Activated naive CD4-positive, alpha-beta T cell treated with anti-CD3 and anti-CD28 coated beads, Interleukin-2, amount 10 ng/mL, durations not matched to agents 7 days and 5 days (primary cell): ENCODE measurements at regions not wholly inside any gene's neighbourhood (a gene's known extent, or its start where the extent isn't known, plus 50 kb on each side); places are given as distances from the start of the nearest gene placed in this dataset.

Experiments
- CTCF ChIA-PET: fragments of 350-600 bp; sonication (Branson Sonifier 250); formaldehyde crosslinking; loops from one replicate; lab custom pipeline; 2021; ENCODE audit warnings: antibody characterized with exemption; lab: Charles Lee
- DNase-seq: peaks from one replicate; pipeline ENCODE4 v3.0.0-alpha.2; 2020
- H3K27ac Mint-ChIP-seq: one replicate; pipeline ENCODE4 v1.8.0; 2021; ENCODE audit warnings: mild to moderate bottlenecking, moderate library complexity, mixed read lengths
- H3K27me3 Mint-ChIP-seq: one replicate; pipeline ENCODE4 v1.8.0; 2021; ENCODE audit warnings: mild to moderate bottlenecking, mixed read lengths
- H3K36me3 Mint-ChIP-seq: one replicate; pipeline ENCODE4 v1.8.0; 2021; ENCODE audit warnings: mixed read lengths
- H3K4me1 Mint-ChIP-seq: one replicate; pipeline ENCODE4 v1.8.0; 2021; ENCODE audit warnings: mixed read lengths
- H3K4me3 Mint-ChIP-seq: one replicate; pipeline ENCODE4 v1.8.0; 2021; ENCODE audit warnings: mild to moderate bottlenecking, moderate library complexity, mixed read lengths
- H3K9me3 Mint-ChIP-seq: one replicate; pipeline ENCODE4 v1.8.0; 2021; ENCODE audit warnings: mixed read lengths

GRCh38 chr22:34966980-34967565 lies 98.9 kb upstream of the ISX start:
- Mint-ChIP-seq H3K9me3 (peaks cover 1% of the 10 kb centered on the region), H3K36me3 (no peaks in the 10 kb centered on the region), H3K4me3 (no peak overlapping the region), H3K27me3 (no peaks in the 10 kb centered on the region), H3K27ac (no peak overlapping the region), H3K4me1 (no peaks in the 10 kb centered on the region)
- CTCF ChIA-PET: no interaction called here
- DNase-seq: no peak

GRCh38 chr22:34969001-34969790 lies 96.8 kb upstream of the ISX start:
- no peak overlapping the region for H3K27ac Mint-ChIP-seq
- peaks cover 1% of the 10 kb centered on the region for H3K9me3 Mint-ChIP-seq
- H3K4me3 Mint-ChIP-seq: no peak overlapping the region
- H3K27me3 Mint-ChIP-seq: no peaks in the 10 kb centered on the region
- CTCF ChIA-PET: no interaction called here
- H3K36me3 Mint-ChIP-seq: no peaks in the 10 kb centered on the region
- no peak for DNase-seq
- no peaks in the 10 kb centered on the region for H3K4me1 Mint-ChIP-seq

GRCh38 chr22:34971456-34971855 lies 94.5 kb upstream of the ISX start:
- CTCF ChIA-PET: interaction anchor here (0.6 kb wide), 1 partner anchor 15 kb away, joined by 3 read pairs; no protein-coding TSS in a partner anchor
- no peaks in the 10 kb centered on the region for H3K36me3 Mint-ChIP-seq
- no peak for DNase-seq
- H3K27ac Mint-ChIP-seq: no peak overlapping the region
- no peaks in the 10 kb centered on the region for H3K4me1 Mint-ChIP-seq
- peaks cover 7% of the 10 kb centered on the region for H3K9me3 Mint-ChIP-seq
- no peaks in the 10 kb centered on the region for H3K27me3 Mint-ChIP-seq
- no peak overlapping the region for H3K4me3 Mint-ChIP-seq

GRCh38 chr22:34972191-34972897 lies 93.6 kb upstream of the ISX start:
- DNase-seq: no peak
- CTCF ChIA-PET: interaction anchor here (0.6 kb wide), 1 partner anchor 14 kb away, joined by 3 read pairs; no protein-coding TSS in a partner anchor
- Mint-ChIP-seq H3K4me3 (no peak overlapping the region), H3K4me1 (no peaks in the 10 kb centered on the region), H3K27ac (no peak overlapping the region), H3K36me3 (no peaks in the 10 kb centered on the region), H3K27me3 (no peaks in the 10 kb centered on the region), H3K9me3 (peaks cover 7% of the 10 kb centered on the region)

- peaks cover 7% of the 10 kb centered on the region for H3K9me3 Mint-ChIP-seq
- H3K36me3 Mint-ChIP-seq: no peaks in the 10 kb centered on the region
- no peaks in the 10 kb centered on the region for H3K4me1 Mint-ChIP-seq
- CTCF ChIA-PET: no interaction called here
- no peak overlapping the region for H3K27ac Mint-ChIP-seq
- H3K4me3 Mint-ChIP-seq: no peak overlapping the region
- H3K27me3 Mint-ChIP-seq: no peaks in the 10 kb centered on the region
- DNase-seq: no peak
Observed at GRCh38 chr22:34973016-34973415, 92.9 kb upstream of the ISX start.

- no peak for DNase-seq
- H3K4me3 Mint-ChIP-seq: no peak overlapping the region
- H3K36me3 Mint-ChIP-seq: no peaks in the 10 kb centered on the region
- H3K27me3 Mint-ChIP-seq: no peaks in the 10 kb centered on the region
- CTCF ChIA-PET: no interaction called here
- peaks cover 7% of the 10 kb centered on the region for H3K9me3 Mint-ChIP-seq
- no peaks in the 10 kb centered on the region for H3K4me1 Mint-ChIP-seq
- H3K27ac Mint-ChIP-seq: no peak overlapping the region
Observed at GRCh38 chr22:34973926-34974325, 92.0 kb upstream of the ISX start.

- no peak for DNase-seq
- H3K4me3 Mint-ChIP-seq: no peak overlapping the region
- CTCF ChIA-PET: no interaction called here
- H3K36me3 Mint-ChIP-seq: no peaks in the 10 kb centered on the region
- peaks cover 6% of the 10 kb centered on the region for H3K9me3 Mint-ChIP-seq
- no peaks in the 10 kb centered on the region for H3K4me1 Mint-ChIP-seq
- H3K27me3 Mint-ChIP-seq: no peaks in the 10 kb centered on the region
- H3K27ac Mint-ChIP-seq: no peak overlapping the region
Observed at GRCh38 chr22:34975721-34976120, 90.2 kb upstream of the ISX start.

GRCh38 chr22:34976474-34976873 lies 89.5 kb upstream of the ISX start:
- no peaks in the 10 kb centered on the region for H3K4me1 Mint-ChIP-seq
- CTCF ChIA-PET: no interaction called here
- H3K9me3 Mint-ChIP-seq: peaks cover 6% of the 10 kb centered on the region
- no peak overlapping the region for H3K4me3 Mint-ChIP-seq
- DNase-seq: no peak
- no peaks in the 10 kb centered on the region for H3K27me3 Mint-ChIP-seq
- H3K27ac Mint-ChIP-seq: no peak overlapping the region
- H3K36me3 Mint-ChIP-seq: no peaks in the 10 kb centered on the region

GRCh38 chr22:34976886-34977285 lies 89.1 kb upstream of the ISX start:
- DNase-seq: no peak
- H3K4me1 Mint-ChIP-seq: no peaks in the 10 kb centered on the region
- H3K27me3 Mint-ChIP-seq: no peaks in the 10 kb centered on the region
- H3K4me3 Mint-ChIP-seq: no peak overlapping the region
- peaks cover 6% of the 10 kb centered on the region for H3K9me3 Mint-ChIP-seq
- CTCF ChIA-PET: no interaction called here
- no peak overlapping the region for H3K27ac Mint-ChIP-seq
- no peaks in the 10 kb centered on the region for H3K36me3 Mint-ChIP-seq

- no peaks in the 10 kb centered on the region for H3K36me3 Mint-ChIP-seq
- H3K27me3 Mint-ChIP-seq: no peaks in the 10 kb centered on the region
- DNase-seq: no peak
- H3K9me3 Mint-ChIP-seq: peaks cover 25% of the 10 kb centered on the region
- H3K4me3 Mint-ChIP-seq: no peak overlapping the region
- CTCF ChIA-PET: no interaction called here
- no peaks in the 10 kb centered on the region for H3K4me1 Mint-ChIP-seq
- H3K27ac Mint-ChIP-seq: no peak overlapping the region
Observed at GRCh38 chr22:34986523-34986922, 79.4 kb upstream of the ISX start.

- Mint-ChIP-seq H3K9me3 (peaks cover 10% of the 10 kb centered on the region), H3K4me3 (no peak overlapping the region), H3K27me3 (no peaks in the 10 kb centered on the region), H3K27ac (no peak overlapping the region), H3K36me3 (no peaks in the 10 kb centered on the region), H3K4me1 (no peaks in the 10 kb centered on the region)
- DNase-seq: no peak
- CTCF ChIA-PET: no interaction called here
Observed at GRCh38 chr22:34992672-34993071, 73.3 kb upstream of the ISX start.

GRCh38 chr22:34993548-34993947 lies 72.4 kb upstream of the ISX start:
- no peaks in the 10 kb centered on the region for H3K36me3 Mint-ChIP-seq
- no peak overlapping the region for H3K27ac Mint-ChIP-seq
- no peaks in the 10 kb centered on the region for H3K4me1 Mint-ChIP-seq
- no peak overlapping the region for H3K4me3 Mint-ChIP-seq
- peaks cover 3% of the 10 kb centered on the region for H3K9me3 Mint-ChIP-seq
- CTCF ChIA-PET: no interaction called here
- no peaks in the 10 kb centered on the region for H3K27me3 Mint-ChIP-seq
- no peak for DNase-seq

GRCh38 chr22:34997633-34998299 lies 68.2 kb upstream of the ISX start:
- H3K27ac Mint-ChIP-seq: no peak overlapping the region
- no peak overlapping the region for H3K4me3 Mint-ChIP-seq
- no peaks in the 10 kb centered on the region for H3K9me3 Mint-ChIP-seq
- DNase-seq: no peak
- H3K27me3 Mint-ChIP-seq: no peaks in the 10 kb centered on the region
- H3K4me1 Mint-ChIP-seq: no peaks in the 10 kb centered on the region
- CTCF ChIA-PET: interaction anchor here (0.5 kb wide), 1 partner anchor 1795 kb away, joined by 4 read pairs; no protein-coding TSS in a partner anchor
- no peaks in the 10 kb centered on the region for H3K36me3 Mint-ChIP-seq

GRCh38 chr22:34998921-34999320 lies 67.0 kb upstream of the ISX start:
- Mint-ChIP-seq H3K27ac (no peak overlapping the region), H3K27me3 (no peaks in the 10 kb centered on the region), H3K4me1 (no peaks in the 10 kb centered on the region), H3K4me3 (no peak overlapping the region), H3K9me3 (no peaks in the 10 kb centered on the region), H3K36me3 (no peaks in the 10 kb centered on the region)
- CTCF ChIA-PET: no interaction called here
- DNase-seq: no peak
